RCC 7860 (cell line): ENCODE measurements at regions not wholly inside any gene's neighbourhood (a gene's known extent, or its start where the extent isn't known, plus 50 kb on each side); places are given as distances from the start of the nearest gene placed in this dataset.

Experiments used
- DNase-seq: peaks from one replicate; pipeline ENCODE4 v3.0.0-alpha.2; 2015; ENCODE audit warnings: low spot score
- FAIRE-seq: peaks from 2 replicates; lab custom pipeline; 2012; peaks lifted over from hg19 to GRCh38; lab: Jason Lieb, UNC

GRCh38 chr3:31244929-31245817 lies 287.6 kb upstream of the STT3B start:
- FAIRE-seq (no peak), DNase-seq (no peak)

- no peak for DNase-seq
- FAIRE-seq, result no peak
Measured at GRCh38 chr3:31246293-31247062, 286.2 kb upstream of the STT3B start.

DNA sequence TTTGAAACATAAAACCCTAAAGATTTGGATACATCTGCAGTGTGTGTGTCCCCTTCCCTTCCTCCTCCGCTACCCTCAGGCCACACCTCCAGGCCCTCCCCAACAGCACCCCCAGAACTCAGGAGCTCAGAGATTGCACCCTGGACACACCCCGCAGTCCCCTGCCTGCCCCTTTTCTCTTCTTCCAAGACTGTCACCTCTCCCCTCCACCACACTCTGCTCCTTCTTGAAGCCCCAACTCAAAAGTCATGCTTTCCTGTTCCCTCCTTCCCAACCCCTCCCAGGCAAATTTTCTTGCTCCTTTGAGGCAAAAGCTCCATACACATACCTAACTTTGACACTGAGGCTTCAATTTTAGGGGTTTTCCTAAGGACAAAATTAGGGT lies 285.7 kb upstream of the STT3B start:
- FAIRE-seq (no peak), DNase-seq (no peak)

- no peak for DNase-seq
- no peak for FAIRE-seq
Measured at GRCh38 chr3:31247850-31248562, 284.7 kb upstream of the STT3B start.

GRCh38 chr3:31248563-31248992 lies 284.1 kb upstream of the STT3B start:
- DNase-seq, result no peak

GRCh38 chr3:31249545-31249944 lies 283.2 kb upstream of the STT3B start:
- DNase-seq (no peak), FAIRE-seq (no peak)

More at GRCh38 chr3:31248563-31248992, 284.1 kb upstream of the STT3B start:
- FAIRE-seq, result no peak

GRCh38 chr3:31250116-31250777 lies 282.5 kb upstream of the STT3B start:
- no peak for DNase-seq
- FAIRE-seq, result no peak

DNA sequence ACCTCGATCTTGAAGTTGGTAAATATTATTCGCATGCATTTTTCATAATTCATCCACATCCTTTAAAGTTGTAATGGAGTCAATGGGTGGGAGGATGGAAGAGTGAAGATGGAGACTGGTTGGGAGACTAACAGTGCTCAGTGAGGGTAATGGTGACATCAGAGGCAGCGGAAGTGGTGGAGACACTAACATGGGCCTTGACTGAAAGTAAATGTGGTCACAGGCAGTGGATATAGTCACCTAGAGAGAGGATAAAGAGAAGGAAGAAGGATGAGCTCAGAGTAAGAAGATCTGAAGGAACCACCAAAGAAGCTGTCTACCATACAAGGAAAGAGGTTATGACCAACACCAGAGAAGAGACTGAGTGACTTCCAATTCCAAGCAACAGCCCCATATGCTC lies 281.6 kb upstream of the STT3B start:
- DNase-seq, result no peak
- FAIRE-seq, result no peak

DNA sequence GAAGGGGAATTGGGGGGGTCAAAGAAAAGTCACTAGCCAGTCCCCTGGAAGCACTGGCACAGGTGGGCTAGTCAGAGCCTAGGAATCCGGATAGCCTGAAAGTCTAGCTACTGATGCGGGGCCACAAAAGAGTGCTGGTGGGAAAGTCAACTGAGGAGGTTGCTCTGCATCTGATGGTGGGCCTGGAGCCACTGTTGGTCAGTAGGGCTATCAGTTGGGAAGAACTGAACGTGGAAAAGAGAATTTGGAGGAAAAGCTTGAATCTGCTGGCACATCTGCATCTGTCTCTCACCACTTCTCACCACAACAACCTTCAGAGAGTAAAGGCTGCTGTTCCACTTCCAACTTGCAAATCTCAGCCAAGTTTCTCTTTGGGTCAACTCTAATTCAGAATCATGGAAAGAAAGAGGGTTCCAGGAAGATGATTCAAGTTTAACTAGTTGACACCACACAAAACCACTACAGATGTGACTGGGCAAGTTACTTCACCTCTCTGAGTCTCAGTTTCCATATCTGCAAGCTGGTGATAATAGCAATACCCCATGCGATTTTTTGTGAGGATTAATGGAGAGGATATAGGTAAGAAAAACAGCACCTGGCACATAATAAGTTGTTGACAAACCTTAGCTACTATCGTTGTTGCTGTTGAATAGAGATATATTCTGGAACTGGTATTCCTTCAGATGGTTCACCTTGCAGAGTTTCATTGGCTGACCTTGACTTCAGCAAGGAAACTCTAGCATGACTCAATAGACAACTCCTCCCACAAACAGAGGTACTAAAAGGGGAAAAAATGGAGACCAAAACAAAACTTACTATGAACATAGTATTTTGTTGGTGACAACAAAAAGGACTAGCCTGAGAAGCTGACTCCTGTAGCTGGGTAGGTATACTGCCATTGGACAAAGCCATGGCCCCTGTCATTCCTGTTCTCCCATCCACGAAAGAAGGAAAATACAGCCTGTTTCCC lies 280.2 kb upstream of the STT3B start:
- FAIRE-seq, result no peak
- DNase-seq, result no peak

DNA sequence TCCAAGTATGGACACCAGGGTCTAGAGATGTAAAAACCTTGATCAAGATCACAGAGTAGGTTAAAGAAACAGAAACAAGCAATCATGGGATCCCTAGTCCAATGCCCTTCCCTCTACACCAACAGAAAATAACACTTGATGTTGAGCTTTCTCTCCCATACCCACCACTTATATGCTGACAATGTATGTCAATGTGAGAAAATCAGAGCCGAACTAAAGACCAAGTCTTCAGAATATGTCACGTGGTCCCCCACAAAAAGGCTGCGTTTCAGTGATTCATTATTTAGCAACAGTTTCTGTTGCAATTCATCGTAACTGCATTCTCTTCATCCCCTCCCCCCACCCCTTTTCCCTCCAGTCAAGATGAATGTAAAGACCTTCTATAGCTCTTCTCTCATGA lies 278.9 kb upstream of the STT3B start:
- DNase-seq (no peak), FAIRE-seq (no peak)

DNA sequence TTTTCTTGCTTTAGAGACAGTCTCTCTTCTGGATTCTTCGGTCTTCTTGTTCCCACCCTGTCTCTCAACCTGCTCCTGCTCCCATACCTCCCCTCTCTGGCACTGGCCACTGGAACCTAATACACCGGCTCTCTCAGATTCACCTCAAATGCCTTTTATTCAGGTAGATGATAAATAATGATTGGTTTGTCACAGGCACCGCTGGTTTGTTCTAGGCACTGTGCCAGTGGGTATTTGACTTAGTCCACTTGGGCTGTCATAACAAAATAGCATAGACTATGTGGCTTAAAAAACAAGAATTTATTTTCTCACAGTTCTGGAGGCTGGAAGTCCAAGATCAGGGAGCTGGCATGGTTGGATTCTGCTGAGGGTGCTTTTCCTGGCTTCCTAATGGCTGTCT lies 278.2 kb upstream of the STT3B start:
- FAIRE-seq, result no peak

GRCh38 chr3:31255007-31255581 lies 277.6 kb upstream of the STT3B start:
- DNase-seq (no peak), FAIRE-seq (no peak)

More for the DNA sequence above, 278.2 kb upstream of the STT3B start:
- no peak for DNase-seq

DNA sequence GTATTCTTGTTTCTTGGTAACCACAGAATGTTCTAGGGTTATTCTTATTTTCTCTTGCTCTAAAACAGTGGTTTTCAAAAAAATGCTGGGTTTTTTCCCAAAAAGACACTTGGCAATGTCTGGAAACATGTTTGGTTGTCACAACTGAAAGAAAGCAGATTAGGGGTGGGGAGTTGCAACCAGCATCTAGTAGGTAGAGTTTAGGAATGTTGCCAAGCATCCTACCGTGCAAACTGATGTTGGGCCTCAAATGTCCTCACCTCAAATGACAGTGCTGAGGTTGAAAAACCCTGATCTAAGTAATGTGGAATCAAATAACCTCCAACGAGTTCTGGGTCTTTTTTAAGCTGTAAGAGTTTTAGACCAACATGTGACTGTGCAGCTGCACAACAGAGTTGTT lies 270.5 kb upstream of the STT3B start:
- no peak for DNase-seq
- FAIRE-seq, result no peak

- FAIRE-seq, result no peak
- DNase-seq, result no peak
Measured at GRCh38 chr3:31263897-31264296, 268.8 kb upstream of the STT3B start.

- FAIRE-seq, result no peak
- no peak for DNase-seq
Measured at GRCh38 chr3:31265646-31266428, 266.9 kb upstream of the STT3B start.

- no peak for DNase-seq
- no peak for FAIRE-seq
Measured at GRCh38 chr3:31268868-31269267, 263.9 kb upstream of the STT3B start.

DNA sequence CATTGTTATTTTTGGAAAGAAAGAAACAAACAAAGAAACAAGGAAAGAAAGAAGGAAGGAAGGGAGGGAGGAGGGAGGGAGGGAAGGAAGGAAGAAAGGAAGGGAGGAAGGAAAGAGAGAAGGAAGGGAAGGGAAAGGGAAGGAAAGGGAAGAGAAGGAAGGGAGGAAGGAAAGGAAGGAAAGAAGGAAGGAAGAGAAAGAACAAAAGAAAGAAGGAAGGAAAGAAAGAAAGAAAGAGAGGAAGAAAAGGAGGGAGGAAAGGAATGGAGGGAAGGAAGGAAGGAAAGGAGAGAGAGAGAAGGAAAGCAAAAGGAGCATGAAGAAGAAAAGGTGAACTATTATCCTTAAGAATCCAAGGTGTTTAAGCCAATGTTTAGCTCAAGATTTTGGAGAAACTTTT lies 262.7 kb upstream of the STT3B start:
- FAIRE-seq (no peak), DNase-seq (no peak)

- no peak for FAIRE-seq
- no peak for DNase-seq
Measured at GRCh38 chr3:31274326-31275024, 258.2 kb upstream of the STT3B start.
